GM12874 (cell line): ENCODE measurements at regions not wholly inside any gene's neighbourhood (a gene's known extent, or its start where the extent isn't known, plus 50 kb on each side); places are given as distances from the start of the nearest gene placed in this dataset.

Experiments used
- CTCF ChIP-seq: IDR thresholded peaks from 2 replicates; pipeline ENCODE4 v1.5.1; 2011; ENCODE audit warnings: low read depth, mild to moderate bottlenecking, control low read depth, low read length, moderate library complexity; ENCODE audit not compliant: insufficient read depth

- TF ChIP-seq CTCF, result no peak
These were observed 625.5 kb upstream of the C16orf82 start for GRCh38 chr16:26441178-26441577.

GRCh38 chr16:26442321-26442720 is 624.4 kb upstream of the C16orf82 start:
- TF ChIP-seq CTCF, result no peak

GRCh38 chr16:26447570-26447969 is 619.2 kb upstream of the C16orf82 start:
- TF ChIP-seq CTCF, result no peak

- no peak for TF ChIP-seq CTCF
These were observed 613.5 kb upstream of the C16orf82 start for GRCh38 chr16:26453215-26453614.

- no peak for TF ChIP-seq CTCF
These were observed 612.6 kb upstream of the C16orf82 start for GRCh38 chr16:26454102-26454501.

- no peak for TF ChIP-seq CTCF
These were observed 610.7 kb upstream of the C16orf82 start for GRCh38 chr16:26456074-26456473.

- no peak for TF ChIP-seq CTCF
These were observed 609.6 kb upstream of the C16orf82 start for GRCh38 chr16:26457095-26457494.

GRCh38 chr16:26457882-26458281 is 608.8 kb upstream of the C16orf82 start:
- TF ChIP-seq CTCF, result no peak
